Endothelial cell of umbilical vein (primary cell): ENCODE measurements at regions not wholly inside any gene's neighbourhood (a gene's known extent, or its start where the extent isn't known, plus 50 kb on each side); places are given as distances from the start of the nearest gene placed in this dataset.
A peak's percentile ranks its signal among the peaks of the same experiment; 100 is the strongest.

Experiments used
- BruUV-seq: library from RNA; stranded (reverse); fragments of 400-500 nt; replicated peaks from 2 replicates; lab custom pipeline; 2021; lab: Mats Ljungman, UMichigan
- CTCF ChIA-PET: fragments of 300-600, 350-600 bp; sonication (Branson Sonifier 250); formaldehyde crosslinking; loops from one replicate; lab custom pipeline; 2021; ENCODE audit warnings: antibody characterized with exemption, inconsistent platforms; lab: Charles Lee
- POLR2A ChIA-PET: fragments of 300-600, 350-600 bp; sonication (Branson Sonifier 250); formaldehyde crosslinking; loops from one replicate; lab custom pipeline; 2021; ENCODE audit warnings: antibody characterized with exemption, inconsistent platforms; lab: Charles Lee
- DNase-seq: peaks from one replicate; pipeline ENCODE4 v3.0.0-alpha.2; 2011; ENCODE audit warnings: low read depth, low spot score
- FAIRE-seq: peaks from 2 replicates; lab custom pipeline; 2011; peaks lifted over from hg19 to GRCh38; lab: Jason Lieb, UNC
- H2AFZ ChIP-seq: 2 replicates; pipeline ENCODE4 v1.6.0; 2012; ENCODE audit warnings: low read depth, low read length, control low read depth, inconsistent platforms
- H3K27ac ChIP-seq: 2 replicates; pipeline ENCODE4 v1.5.1; 2011; ENCODE audit warnings: low read depth, mild to moderate bottlenecking, control low read depth, low read length, moderate library complexity; ENCODE audit not compliant: insufficient read depth
- H3K27me3 ChIP-seq, 2 experiments: 2 replicates each; pipeline versions ENCODE4 v1.6.0 to v1.6.1; 2011; ENCODE audit warnings: low read length in 2 of 2, mixed read lengths in 1 of 2; ENCODE audit not compliant: control insufficient read depth in 2 of 2, insufficient read depth in 2 of 2
- H3K36me3 ChIP-seq, 2 experiments: 2 replicates in 1 of 2; 3 replicates in 1 of 2; pipeline ENCODE4 v1.5.1; 2011; ENCODE audit warnings: low read length in 2 of 2, mild to moderate bottlenecking in 1 of 2, moderate library complexity in 1 of 2; ENCODE audit not compliant: control insufficient read depth in 2 of 2, insufficient read depth in 2 of 2; ENCODE audit errors: extremely low read depth in 1 of 2
- H3K4me1 ChIP-seq: 3 replicates; pipeline ENCODE4 v1.5.1; 2011; ENCODE audit warnings: mild to moderate bottlenecking, low read length; ENCODE audit not compliant: control insufficient read depth, insufficient read depth; ENCODE audit errors: extremely low read depth
- H3K4me2 ChIP-seq: 2 replicates; pipeline ENCODE4 v1.6.1; 2011; ENCODE audit warnings: low read length, control low read depth, mixed read lengths; ENCODE audit not compliant: insufficient read depth
- H3K4me3 ChIP-seq, 3 experiments: fragments of 200-600 bp in 1 of 3; sonication (generic), shearing (Covaris generic) in 1 of 3; replicated peaks in 1 of 3; 2 replicates each; pipeline ENCODE4 v1.5.1; 2011 to 2016; ENCODE audit warnings: control low read depth in 3 of 3, low read length in 3 of 3, mild to moderate bottlenecking in 2 of 3, inconsistent platforms in 1 of 3, low read depth in 1 of 3, moderate library complexity in 1 of 3; ENCODE audit not compliant: insufficient read depth in 1 of 3
- H3K79me2 ChIP-seq: 2 replicates; pipeline ENCODE4 v1.6.0; 2012; ENCODE audit warnings: low read length, inconsistent platforms; ENCODE audit not compliant: control insufficient read depth, insufficient read depth
- H3K9ac ChIP-seq: replicated peaks from 2 replicates; pipeline ENCODE3; 2011; ENCODE audit warnings: low read length, control low read depth; ENCODE audit not compliant: insufficient read depth; ENCODE audit errors: extremely low read depth
- H3K9me1 ChIP-seq: replicated peaks from 3 replicates; pipeline ENCODE4 v1.6.0; 2011; ENCODE audit warnings: mild to moderate bottlenecking, low read length; ENCODE audit not compliant: control insufficient read depth, insufficient read depth; ENCODE audit errors: extremely low read depth
- H3K9me3 ChIP-seq: replicated peaks from 2 replicates; pipeline ENCODE4 v1.5.1; 2012; ENCODE audit warnings: low read length, inconsistent platforms; ENCODE audit not compliant: control insufficient read depth, insufficient read depth
- H4K20me1 ChIP-seq: replicated peaks from 2 replicates; pipeline ENCODE3; 2011; ENCODE audit warnings: mild to moderate bottlenecking, low read length; ENCODE audit not compliant: control insufficient read depth, insufficient read depth; ENCODE audit errors: extremely low read depth
- EZH2 ChIP-seq: IDR thresholded peaks from 2 replicates; pipeline ENCODE4 v1.6.1; 2012; ENCODE audit warnings: borderline replicate concordance, low read depth, mild to moderate bottlenecking, moderate library complexity, low read length, inconsistent platforms; ENCODE audit not compliant: severe bottlenecking
- FOS ChIP-seq: IDR thresholded peaks from 2 replicates; pipeline ENCODE4 v1.6.1; 2011; ENCODE audit warnings: mild to moderate bottlenecking, low read length, moderate library complexity, borderline replicate concordance; ENCODE audit not compliant: insufficient read depth
- GATA2 ChIP-seq: IDR thresholded peaks from 2 replicates; pipeline ENCODE4 v1.7.0; 2011; ENCODE audit warnings: low read depth, mild to moderate bottlenecking, moderate library complexity, mixed read lengths, low read length; ENCODE audit not compliant: insufficient read length, insufficient read depth
- JUN ChIP-seq: IDR thresholded peaks from 2 replicates; pipeline ENCODE4 v1.6.1; 2011; ENCODE audit warnings: borderline replicate concordance, low read depth; ENCODE audit not compliant: insufficient read length, insufficient read depth
- MAX ChIP-seq: IDR thresholded peaks from 2 replicates; pipeline ENCODE4 v1.6.1; 2011; ENCODE audit not compliant: insufficient read depth, insufficient read length
- MYC ChIP-seq: IDR thresholded peaks from one replicate; pipeline ENCODE4 v1.6.1; 2011; ENCODE audit warnings: mild to moderate bottlenecking, low read depth, low read length
- POLR2A ChIP-seq: IDR thresholded peaks from 2 replicates; pipeline ENCODE4 v1.6.1; 2012; ENCODE audit warnings: low read depth, mild to moderate bottlenecking, control low read depth, low read length
- POLR2AphosphoS5 ChIP-seq: IDR thresholded peaks from 2 replicates; pipeline ENCODE4 v1.6.1; 2012; ENCODE audit warnings: low read depth, mild to moderate bottlenecking, control low read depth, low read length, moderate library complexity; ENCODE audit not compliant: insufficient read depth
- dilution Hi-C: fragments of 300-500 bp; cut with MboI; formaldehyde crosslinking; loops from one replicate; pipeline ENCODE4 v1.15.0; 2019; ENCODE audit warnings: low sequenced_read_pairs; ENCODE audit not compliant: extremely low pct_ligation_motif_present
- intact Hi-C: fragments of 100-400 bp; cut with micrococcal nuclease; formaldehyde crosslinking; loops from one replicate; pipeline ENCODE4 v1.10.0; 2022
- TF ChIP-seq, protein P1 (sequence below), 2 donors: IDR thresholded peaks; 1 replicate in 1 of 2; 2 replicates in 1 of 2; pipeline ENCODE4 v1.5.1; 2011; ENCODE audit warnings: low read length in 2 of 2, mild to moderate bottlenecking in 2 of 2, moderate library complexity in 2 of 2, control low read depth in 1 of 2, inconsistent platforms in 1 of 2, low read depth in 1 of 2; ENCODE audit not compliant: insufficient read depth in 1 of 2; ENCODE audit errors: extremely low read depth in 1 of 2

DNA sequence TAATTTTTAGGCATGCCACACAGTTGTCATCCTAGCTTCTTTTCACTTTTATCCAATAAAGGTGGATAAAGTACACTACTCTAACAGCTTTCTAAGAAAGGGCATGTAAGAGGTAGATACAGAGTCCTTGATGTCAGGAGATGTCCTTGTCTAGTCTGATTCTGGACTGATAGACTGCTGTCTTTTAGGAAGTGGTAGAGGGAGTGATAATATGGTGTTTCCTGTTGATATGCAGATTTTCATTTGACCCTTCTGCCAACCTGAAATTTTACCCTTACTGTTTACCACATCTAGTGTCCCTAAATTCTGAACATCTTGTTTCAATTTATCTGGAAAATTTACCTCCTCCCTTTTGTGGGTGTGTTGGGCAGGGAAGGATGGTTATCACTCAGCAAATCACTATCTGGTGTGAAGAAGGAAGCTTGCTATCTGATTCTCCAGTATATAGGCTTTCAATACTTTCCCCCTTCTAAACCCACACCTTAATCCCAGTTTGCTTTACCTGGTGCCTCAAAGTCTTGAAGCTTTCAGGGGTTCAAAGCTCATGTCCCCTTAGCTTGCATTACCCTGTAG lies 354.9 kb upstream of the SNX7 start:
- Histone ChIP-seq H3K79me2 (no peaks in the 10 kb centered on the region), H3K9ac (no peak overlapping the region), H3K4me2 (peak overlapping the region; percentile 39), H3K36me3 (no peaks in the 10 kb centered on the region), H3K4me1 (peaks cover 6% of the 10 kb centered on the region), H3K9me1 (no peaks in the 10 kb centered on the region), H2AFZ (no peak overlapping the region), H3K27ac (no peak overlapping the region), H4K20me1 (no peaks in the 10 kb centered on the region), H3K9me3 (no peaks in the 10 kb centered on the region), H3K27me3 (no peaks in the 10 kb centered on the region), H3K4me3 (no peak overlapping the region)
- peak; percentile 26 for DNase-seq
- ChIA-PET POLR2A (no interaction called here), CTCF (interaction anchor here (0.9 to 1.1 kb wide), 3 partner anchors 8 to 16 kb away, joined by 3 read pairs; no protein-coding TSS in a partner anchor)
- FAIRE-seq = peak; percentile 33
- TF ChIP-seq, protein P1, sequence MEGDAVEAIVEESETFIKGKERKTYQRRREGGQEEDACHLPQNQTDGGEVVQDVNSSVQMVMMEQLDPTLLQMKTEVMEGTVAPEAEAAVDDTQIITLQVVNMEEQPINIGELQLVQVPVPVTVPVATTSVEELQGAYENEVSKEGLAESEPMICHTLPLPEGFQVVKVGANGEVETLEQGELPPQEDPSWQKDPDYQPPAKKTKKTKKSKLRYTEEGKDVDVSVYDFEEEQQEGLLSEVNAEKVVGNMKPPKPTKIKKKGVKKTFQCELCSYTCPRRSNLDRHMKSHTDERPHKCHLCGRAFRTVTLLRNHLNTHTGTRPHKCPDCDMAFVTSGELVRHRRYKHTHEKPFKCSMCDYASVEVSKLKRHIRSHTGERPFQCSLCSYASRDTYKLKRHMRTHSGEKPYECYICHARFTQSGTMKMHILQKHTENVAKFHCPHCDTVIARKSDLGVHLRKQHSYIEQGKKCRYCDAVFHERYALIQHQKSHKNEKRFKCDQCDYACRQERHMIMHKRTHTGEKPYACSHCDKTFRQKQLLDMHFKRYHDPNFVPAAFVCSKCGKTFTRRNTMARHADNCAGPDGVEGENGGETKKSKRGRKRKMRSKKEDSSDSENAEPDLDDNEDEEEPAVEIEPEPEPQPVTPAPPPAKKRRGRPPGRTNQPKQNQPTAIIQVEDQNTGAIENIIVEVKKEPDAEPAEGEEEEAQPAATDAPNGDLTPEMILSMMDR (IDR thresholded peaks at IDR 0.05; ENCODE audit: extremely low read depth in 1 of 2, insufficient read depth in 1 of 2, low read depth in 1 of 2, low read length in 2 of 2) = no peak
- peak; percentile 52 for TF ChIP-seq GATA2
- BruUV-seq = no TSS peak
- intact Hi-C loops (no loop called here), dilution Hi-C loops (no loop called here)

- intact Hi-C loops (no loop called here), dilution Hi-C loops (no loop called here)
- no TSS peak for BruUV-seq
- POLR2A ChIA-PET = no interaction called here
- no peak overlapping the region for H3K4me2 ChIP-seq
- H3K79me2 ChIP-seq = no peaks in the 10 kb centered on the region
- CTCF ChIA-PET = interaction anchor here (0.9 to 1.3 kb wide), 5 partner anchors 10 to 163 kb away, joined by 3 read pairs; no protein-coding TSS in a partner anchor
- H3K36me3 ChIP-seq = no peaks in the 10 kb centered on the region
- no peak overlapping the region for H2AFZ ChIP-seq
- no peak overlapping the region for H3K27ac ChIP-seq
- H3K9ac ChIP-seq = no peak overlapping the region
- TF ChIP-seq JUN = no peak
- TF ChIP-seq GATA2 = no peak
- no peak for TF ChIP-seq MAX
- no peak for TF ChIP-seq FOS
- no peak for TF ChIP-seq POLR2A
- no peak for TF ChIP-seq POLR2AphosphoS5
- TF ChIP-seq MYC = no peak
- no peak for TF ChIP-seq EZH2
- TF ChIP-seq, protein P1 (IDR thresholded peaks at IDR 0.05; ENCODE audit: extremely low read depth in 1 of 2, insufficient read depth in 1 of 2, low read depth in 1 of 2, low read length in 2 of 2) = no peak
- H3K27me3 ChIP-seq = no peaks in the 10 kb centered on the region
- FAIRE-seq = no peak
- H3K9me3 ChIP-seq = no peaks in the 10 kb centered on the region
- peaks cover 6% of the 10 kb centered on the region for H3K4me1 ChIP-seq
- H4K20me1 ChIP-seq = no peaks in the 10 kb centered on the region
- H3K4me3 ChIP-seq = no peak overlapping the region
- no peak for DNase-seq
- H3K9me1 ChIP-seq = no peaks in the 10 kb centered on the region
These were observed 356.2 kb upstream of the SNX7 start for GRCh38 chr1:98305362-98305761.
